Brain microvascular endothelial cell (primary cell): ENCODE measurements at regions not wholly inside any gene's neighbourhood (a gene's known extent, or its start where the extent isn't known, plus 50 kb on each side); places are given as distances from the start of the nearest gene placed in this dataset.
A peak's percentile ranks its signal among the peaks of the same experiment; 100 is the strongest.

Experiments
- DNase-seq: peaks from one replicate; pipeline ENCODE4 v3.0.0-alpha.2; 2020
- H3K27ac ChIP-seq: fragments of 250-450 bp; sonication (Bioruptor Pico); 2 replicates; pipeline ENCODE4 v1.5.1; 2020; ENCODE audit warnings: mild to moderate bottlenecking, moderate library complexity
- H3K27me3 ChIP-seq: fragments of 250-450 bp; sonication (Bioruptor Pico); replicated peaks from 2 replicates; pipeline ENCODE4 v1.5.1; 2020; ENCODE audit warnings: mild to moderate bottlenecking
- H3K36me3 ChIP-seq: fragments of 250-450 bp; sonication (Bioruptor Pico); replicated peaks from 2 replicates; pipeline ENCODE4 v1.5.1; 2020; ENCODE audit warnings: mild to moderate bottlenecking
- H3K4me3 ChIP-seq: 2 replicates; pipeline ENCODE4 v1.5.1; 2011; ENCODE audit warnings: low read depth, mild to moderate bottlenecking, control low read depth, low read length, moderate library complexity
- in situ Hi-C: cut with HindIII; loops from 2 replicates; pipeline ENCODE4 v1.10.0; 2017; ENCODE audit warnings: low sequenced_read_pairs, low pct_ligation_motif_present
- TF ChIP-seq, protein P1 (sequence below): IDR thresholded peaks from 2 replicates; pipeline ENCODE4 v1.5.1; 2011; ENCODE audit warnings: low read depth, mild to moderate bottlenecking, moderate library complexity, low read length, control low read depth, inconsistent platforms; ENCODE audit errors: missing control alignments

DNA sequence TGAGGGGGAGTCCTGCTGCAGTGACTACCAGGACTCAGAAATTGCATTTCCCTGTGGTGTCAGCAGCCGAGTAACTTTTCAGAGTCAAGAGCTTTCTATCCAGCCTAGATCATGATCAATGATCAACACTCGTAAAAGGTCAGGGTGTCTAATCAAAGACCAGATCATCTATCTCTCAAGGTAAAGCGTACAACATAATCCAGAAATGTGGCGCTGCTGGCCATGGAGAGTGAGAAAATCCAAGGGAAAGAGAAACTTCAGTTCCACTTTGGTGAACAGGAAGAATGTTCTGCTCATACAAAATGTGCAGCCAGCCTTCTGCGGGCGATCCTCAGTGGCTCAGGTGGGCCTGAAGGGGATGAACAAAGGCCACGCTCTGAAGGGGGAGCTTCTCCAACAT lies 1005.8 kb upstream of the NR2F2 start:
- H3K4me3 ChIP-seq = no peak overlapping the region
- no peak overlapping the region for H3K27ac ChIP-seq
- in situ Hi-C loops = no loop called here
- DNase-seq = no peak
- TF ChIP-seq, protein P1, sequence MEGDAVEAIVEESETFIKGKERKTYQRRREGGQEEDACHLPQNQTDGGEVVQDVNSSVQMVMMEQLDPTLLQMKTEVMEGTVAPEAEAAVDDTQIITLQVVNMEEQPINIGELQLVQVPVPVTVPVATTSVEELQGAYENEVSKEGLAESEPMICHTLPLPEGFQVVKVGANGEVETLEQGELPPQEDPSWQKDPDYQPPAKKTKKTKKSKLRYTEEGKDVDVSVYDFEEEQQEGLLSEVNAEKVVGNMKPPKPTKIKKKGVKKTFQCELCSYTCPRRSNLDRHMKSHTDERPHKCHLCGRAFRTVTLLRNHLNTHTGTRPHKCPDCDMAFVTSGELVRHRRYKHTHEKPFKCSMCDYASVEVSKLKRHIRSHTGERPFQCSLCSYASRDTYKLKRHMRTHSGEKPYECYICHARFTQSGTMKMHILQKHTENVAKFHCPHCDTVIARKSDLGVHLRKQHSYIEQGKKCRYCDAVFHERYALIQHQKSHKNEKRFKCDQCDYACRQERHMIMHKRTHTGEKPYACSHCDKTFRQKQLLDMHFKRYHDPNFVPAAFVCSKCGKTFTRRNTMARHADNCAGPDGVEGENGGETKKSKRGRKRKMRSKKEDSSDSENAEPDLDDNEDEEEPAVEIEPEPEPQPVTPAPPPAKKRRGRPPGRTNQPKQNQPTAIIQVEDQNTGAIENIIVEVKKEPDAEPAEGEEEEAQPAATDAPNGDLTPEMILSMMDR = no peak
- no peaks in the 10 kb centered on the region for H3K27me3 ChIP-seq
- H3K36me3 ChIP-seq = no peaks in the 10 kb centered on the region

DNA sequence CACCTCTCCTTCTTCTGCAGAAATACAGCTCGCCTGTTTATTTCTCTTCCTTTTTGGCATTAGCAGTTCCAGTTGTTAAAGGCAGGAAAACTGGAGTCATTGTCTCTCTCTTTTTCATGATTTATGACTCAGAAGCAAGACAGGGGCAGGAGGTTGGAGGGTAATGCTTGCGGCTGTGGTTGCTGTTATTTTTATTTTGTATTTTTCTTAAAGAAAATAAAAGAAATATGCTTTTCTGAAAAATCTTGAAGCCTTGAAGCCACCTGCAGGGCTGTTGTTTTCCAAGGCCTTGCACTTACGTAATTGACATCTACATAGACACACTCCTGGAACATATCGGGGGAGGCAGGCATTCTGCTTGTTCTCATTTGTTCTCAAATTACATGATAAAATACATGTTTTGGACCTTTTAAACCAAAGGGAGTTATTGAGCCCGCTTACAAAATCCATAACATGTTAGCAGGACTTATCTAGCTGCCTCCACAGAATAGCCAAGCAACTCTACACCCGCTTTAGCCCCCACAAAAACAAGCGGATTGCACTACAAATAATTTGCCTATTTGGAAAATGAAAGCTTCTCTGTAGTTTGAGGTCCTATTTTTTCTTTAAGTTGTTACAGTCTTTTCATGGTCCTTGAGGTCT lies 1004.6 kb upstream of the NR2F2 start:
- TF ChIP-seq, protein P1 = no peak
- Histone ChIP-seq H3K4me3 (peak overlapping the region; percentile 5), H3K27me3 (no peaks in the 10 kb centered on the region), H3K36me3 (no peaks in the 10 kb centered on the region), H3K27ac (peak overlapping the region; percentile 79)
- in situ Hi-C loops = no loop called here
- DNase-seq = peak; percentile 59

DNA sequence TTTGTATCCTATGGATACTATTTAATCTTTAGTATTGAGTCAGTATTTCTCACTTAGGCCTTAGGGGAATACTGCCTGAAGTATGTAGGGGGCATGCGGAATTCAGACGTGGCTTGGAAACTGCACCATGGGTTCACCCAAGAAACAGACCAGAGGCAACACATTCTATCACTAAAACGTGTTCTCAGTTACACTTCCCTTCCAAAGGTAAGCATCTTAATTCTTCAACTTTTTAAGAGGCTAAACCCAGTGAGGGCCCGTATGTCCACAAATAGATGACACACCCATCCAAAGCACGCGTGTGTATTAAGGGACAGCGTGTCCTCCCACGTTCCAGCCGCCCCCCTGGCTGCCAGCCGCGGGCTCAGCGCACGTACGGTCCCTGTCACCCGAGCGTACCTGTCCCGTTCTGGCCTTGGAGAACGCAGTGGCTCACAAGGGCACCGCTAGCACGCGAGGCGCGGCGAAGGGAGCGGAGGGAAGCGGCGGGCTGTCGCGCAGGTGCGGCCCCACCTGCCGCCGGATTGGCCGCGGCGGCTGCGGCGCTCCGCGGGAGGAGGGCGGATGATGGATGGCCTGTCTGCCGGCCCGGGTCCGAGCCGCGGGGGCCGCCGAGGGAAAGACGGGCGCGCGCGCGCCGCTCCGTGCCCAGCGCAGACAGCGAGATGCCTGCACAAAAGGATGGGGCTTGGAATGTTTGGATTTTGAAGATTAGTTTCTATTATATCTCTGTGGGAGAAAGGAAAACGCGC lies 1003.9 kb upstream of the NR2F2 start:
- H3K27me3 ChIP-seq = no peaks in the 10 kb centered on the region
- in situ Hi-C loops = no loop called here
- peak overlapping the region; percentile 62 for H3K4me3 ChIP-seq
- H3K36me3 ChIP-seq = no peaks in the 10 kb centered on the region
- TF ChIP-seq, protein P1 = peak; percentile 3
- peak overlapping the region; percentile 79 for H3K27ac ChIP-seq
- peak; percentile 37 for DNase-seq

DNA sequence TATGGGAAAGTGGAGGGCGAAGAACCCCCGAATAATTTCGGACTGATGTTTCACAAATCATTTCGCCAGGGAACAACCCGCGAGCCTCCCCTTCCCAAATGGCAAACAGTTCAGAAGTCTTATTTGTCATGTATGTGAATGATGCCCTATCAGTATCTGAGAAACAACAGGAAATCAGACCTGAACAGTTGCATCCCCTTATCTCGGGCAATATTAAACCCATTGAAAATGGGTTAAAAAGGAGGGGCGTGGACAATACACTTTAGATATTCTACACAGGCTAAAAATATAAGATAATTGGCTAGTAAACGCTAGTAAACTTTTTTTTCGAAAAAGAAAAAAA lies 1003.3 kb upstream of the NR2F2 start:
- in situ Hi-C loops = no loop called here
- Histone ChIP-seq H3K4me3 (peak overlapping the region; percentile 62), H3K36me3 (no peaks in the 10 kb centered on the region), H3K27me3 (no peaks in the 10 kb centered on the region), H3K27ac (peak overlapping the region; percentile 79)
- TF ChIP-seq, protein P1 = no peak
- DNase-seq = no peak

DNA sequence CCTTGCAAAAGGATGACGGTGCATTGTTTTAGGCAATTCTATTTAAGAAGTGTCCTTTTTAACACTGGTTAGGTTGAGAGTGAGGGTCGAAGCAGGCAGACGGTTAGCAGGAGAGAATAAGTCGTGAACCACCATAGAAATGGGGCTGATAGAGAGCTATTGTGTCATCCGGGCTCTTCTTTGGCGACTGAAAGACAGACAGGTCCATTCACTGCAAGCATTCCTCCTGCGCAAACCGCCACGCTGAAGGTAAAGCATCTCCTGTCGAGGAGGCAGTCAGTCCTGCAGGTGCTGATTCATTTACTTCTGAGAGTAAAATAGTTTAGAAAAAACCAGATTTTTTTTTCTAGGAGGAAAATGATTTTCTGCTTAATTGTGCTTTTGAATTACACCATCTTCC lies 1002.8 kb upstream of the NR2F2 start:
- TF ChIP-seq, protein P1 = no peak
- DNase-seq = peak; percentile 11
- Histone ChIP-seq H3K27me3 (no peaks in the 10 kb centered on the region), H3K4me3 (peak overlapping the region; percentile 62), H3K27ac (no peak overlapping the region), H3K36me3 (no peaks in the 10 kb centered on the region)
- in situ Hi-C loops = no loop called here

DNA sequence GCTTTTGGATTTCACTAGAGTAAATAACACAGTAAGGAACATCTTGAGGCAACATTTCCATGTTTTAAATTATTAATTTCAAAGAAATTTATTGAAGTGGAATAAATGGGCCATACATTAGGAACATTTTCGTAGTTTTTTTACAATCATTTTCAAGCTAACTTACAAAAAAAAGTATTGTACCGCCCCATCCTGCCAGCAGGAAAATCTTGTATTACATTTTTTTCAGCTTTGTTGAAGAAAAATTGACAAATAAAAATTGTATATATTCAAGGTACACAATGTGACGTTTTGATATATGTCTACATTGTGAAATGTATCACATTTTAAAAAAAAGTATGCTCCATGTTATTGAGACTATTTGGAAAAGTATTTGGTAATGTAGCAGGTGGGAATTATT lies 1001.9 kb upstream of the NR2F2 start:
- Histone ChIP-seq H3K27ac (no peak overlapping the region), H3K4me3 (no peak overlapping the region), H3K27me3 (no peaks in the 10 kb centered on the region), H3K36me3 (no peaks in the 10 kb centered on the region)
- TF ChIP-seq, protein P1 = no peak
- no peak for DNase-seq
- in situ Hi-C loops = no loop called here
